Brain pericyte (primary cell): ENCODE measurements at regions not wholly inside any gene's neighbourhood (a gene's known extent, or its start where the extent isn't known, plus 50 kb on each side); places are given as distances from the start of the nearest gene placed in this dataset.
"Not testable (repeated sequence)": the region's sequence is repeated elsewhere in the genome, so short reads cannot be mapped to it uniquely, and the experiment has no call there.

Experiments used
- DNase-seq: peaks from one replicate; pipeline ENCODE4 v3.0.0-alpha.2; 2012; ENCODE audit warnings: low read depth, low spot score

- DNase-seq: no peak
These were observed 159.8 kb downstream of the DPY19L2 start for GRCh38 chr12:63508543-63508942.

GRCh38 chr12:63499567-63499966 is 168.7 kb downstream of the DPY19L2 start:
- no peak for DNase-seq

- no peak for DNase-seq
These were observed 170.1 kb downstream of the DPY19L2 start for GRCh38 chr12:63498239-63498638.

- DNase-seq: no peak
These were observed 171.6 kb downstream of the DPY19L2 start for GRCh38 chr12:63496654-63497053.

GRCh38 chr12:63495974-63496373 is 172.3 kb downstream of the DPY19L2 start:
- no peak for DNase-seq

- DNase-seq: not testable (repeated sequence)
These were observed 174.9 kb downstream of the DPY19L2 start for GRCh38 chr12:63493357-63493756.

GRCh38 chr12:63480186-63480585 is 188.1 kb downstream of the DPY19L2 start:
- no peak for DNase-seq

- no peak for DNase-seq
These were observed 198.1 kb downstream of the DPY19L2 start for GRCh38 chr12:63470161-63470560.

- DNase-seq: no peak
These were observed 200.3 kb downstream of the DPY19L2 start for GRCh38 chr12:63467951-63468350.

- no peak for DNase-seq
These were observed 210.4 kb downstream of the DPY19L2 start for GRCh38 chr12:63457857-63458256.

- no peak for DNase-seq
These were observed 210.9 kb downstream of the DPY19L2 start for GRCh38 chr12:63457428-63457827.

GRCh38 chr12:63450816-63451215 is 217.5 kb downstream of the DPY19L2 start:
- DNase-seq: no peak

GRCh38 chr12:63450334-63450733 is 218.0 kb downstream of the DPY19L2 start:
- DNase-seq: no peak

- DNase-seq: no peak
These were observed 222.9 kb downstream of the DPY19L2 start for GRCh38 chr12:63445224-63445880.

GRCh38 chr12:63440048-63440447 is 228.2 kb downstream of the DPY19L2 start:
- DNase-seq: no peak

- not testable (repeated sequence) for DNase-seq
These were observed 233.9 kb downstream of the DPY19L2 start for GRCh38 chr12:63434384-63434783.

- not testable (repeated sequence) for DNase-seq
These were observed 240.3 kb downstream of the DPY19L2 start for GRCh38 chr12:63427969-63428368.

GRCh38 chr12:63427029-63427428 is 241.3 kb downstream of the DPY19L2 start:
- DNase-seq: peak; percentile 15

- DNase-seq: no peak
These were observed 243.6 kb downstream of the DPY19L2 start for GRCh38 chr12:63424671-63425070.

GRCh38 chr12:63423839-63424238 is 244.5 kb downstream of the DPY19L2 start:
- DNase-seq: no peak

- peak; percentile 59 for DNase-seq
These were observed 248.1 kb downstream of the DPY19L2 start for GRCh38 chr12:63420206-63420644.

- no peak for DNase-seq
These were observed 249.1 kb downstream of the DPY19L2 start for GRCh38 chr12:63419154-63419553.

- no peak for DNase-seq
These were observed 251.5 kb downstream of the DPY19L2 start for GRCh38 chr12:63416788-63417187.

- no peak for DNase-seq
These were observed 252.9 kb downstream of the DPY19L2 start for GRCh38 chr12:63415357-63415756.
